Osteocyte (in vitro differentiated cells): ENCODE measurements at regions not wholly inside any gene's neighbourhood (a gene's known extent, or its start where the extent isn't known, plus 50 kb on each side); places are given as distances from the start of the nearest gene placed in this dataset.
A peak's percentile ranks its signal among the peaks of the same experiment; 100 is the strongest.
"Not testable (repeated sequence)": the region's sequence is repeated elsewhere in the genome, so short reads cannot be mapped to it uniquely, and the experiment has no call there.

Experiments used
- DNase-seq: peaks from one replicate; pipeline ENCODE4 v3.0.0; 2021; ENCODE audit warnings: mixed read lengths; ENCODE audit not compliant: unreplicated experiment; ENCODE audit errors: extremely low spot score
- H3K27ac Mint-ChIP-seq: one replicate; pipeline ENCODE4 v1.8.0; 2021; ENCODE audit warnings: mild to moderate bottlenecking, mixed read lengths; ENCODE audit not compliant: unreplicated experiment
- H3K27me3 Mint-ChIP-seq: one replicate; pipeline ENCODE4 v1.8.0; 2021; ENCODE audit warnings: mixed read lengths; ENCODE audit not compliant: unreplicated experiment
- H3K36me3 Mint-ChIP-seq: one replicate; pipeline ENCODE4 v1.8.0; 2021; ENCODE audit warnings: mixed read lengths; ENCODE audit not compliant: unreplicated experiment
- H3K4me1 Mint-ChIP-seq: one replicate; pipeline ENCODE4 v1.8.0; 2021; ENCODE audit warnings: mixed read lengths; ENCODE audit not compliant: unreplicated experiment
- H3K4me3 Mint-ChIP-seq: one replicate; pipeline ENCODE4 v1.8.0; 2021; ENCODE audit warnings: mild to moderate bottlenecking, moderate library complexity, mixed read lengths; ENCODE audit not compliant: unreplicated experiment
- H3K9me3 Mint-ChIP-seq: one replicate; pipeline ENCODE4 v1.8.0; 2021; ENCODE audit warnings: mixed read lengths; ENCODE audit not compliant: unreplicated experiment
- CTCF ChIP-seq: fragments of 200-600 bp; sonication (generic); IDR thresholded peaks from 2 replicates; pipeline ENCODE4 v1.5.0; 2021; ENCODE audit warnings: antibody characterized with exemption, mild to moderate bottlenecking, moderate library complexity

GRCh38 chr2:95722131-95722697 lies 130.4 kb downstream of the TRIM43 start:
- H3K36me3 Mint-ChIP-seq, result no peaks in the 10 kb centered on the region
- H3K27ac Mint-ChIP-seq, result no peak overlapping the region
- DNase-seq, result no peak
- peaks cover 20% of the 10 kb centered on the region for H3K27me3 Mint-ChIP-seq
- TF ChIP-seq CTCF, result no peak
- H3K4me1 Mint-ChIP-seq, result no peaks in the 10 kb centered on the region
- no peaks in the 10 kb centered on the region for H3K9me3 Mint-ChIP-seq
- no peak overlapping the region for H3K4me3 Mint-ChIP-seq

GRCh38 chr2:95723627-95724210 lies 131.9 kb downstream of the TRIM43 start:
- not testable (repeated sequence) for H3K9me3 Mint-ChIP-seq, H3K36me3 Mint-ChIP-seq, H3K4me1 Mint-ChIP-seq, DNase-seq, H3K4me3 Mint-ChIP-seq, H3K27ac Mint-ChIP-seq
- H3K27me3 Mint-ChIP-seq, result peaks cover 17% of the 10 kb centered on the region

DNA sequence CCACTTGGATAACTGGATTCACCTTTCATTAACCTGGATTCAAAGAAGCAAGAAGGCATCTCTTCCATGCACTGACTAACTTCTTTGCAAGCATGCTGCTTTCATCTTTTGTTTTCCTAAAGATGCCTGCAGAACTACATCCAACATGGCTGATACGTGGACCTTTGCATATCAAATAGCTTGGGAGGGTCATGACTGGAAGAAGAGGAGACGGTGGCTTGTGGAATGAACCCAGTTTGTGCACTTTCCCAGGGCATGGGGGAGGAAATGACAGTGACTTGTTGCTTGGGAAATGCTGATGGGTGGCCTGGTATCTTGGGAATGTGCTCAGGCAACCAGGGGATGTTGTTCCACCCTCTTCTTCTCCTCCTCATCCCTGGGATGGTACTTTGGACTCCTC lies 133.4 kb downstream of the TRIM43 start:
- H3K9me3 Mint-ChIP-seq, DNase-seq, H3K4me1 Mint-ChIP-seq, H3K36me3 Mint-ChIP-seq, H3K4me3 Mint-ChIP-seq, H3K27ac Mint-ChIP-seq: not testable (repeated sequence)
- peaks cover 17% of the 10 kb centered on the region for H3K27me3 Mint-ChIP-seq

DNA sequence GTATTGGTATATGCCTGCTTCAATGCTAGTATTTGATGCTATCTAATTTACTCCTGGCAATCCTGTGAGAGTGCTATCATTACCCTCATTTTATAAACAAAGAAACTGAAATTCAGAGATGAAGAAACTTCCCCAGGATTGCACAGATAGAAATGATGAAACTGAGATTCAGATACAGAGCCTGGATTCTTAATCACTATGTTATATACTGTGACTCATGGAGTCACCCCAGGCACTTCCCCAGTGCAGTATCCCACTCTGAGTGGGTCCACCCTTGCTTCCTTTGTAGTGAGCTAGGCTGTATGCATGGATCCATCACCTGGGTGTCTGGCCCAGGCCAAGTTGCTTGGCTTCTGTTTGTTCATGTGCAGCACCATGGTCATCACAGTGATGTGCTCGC lies 133.9 kb downstream of the TRIM43 start:
- not testable (repeated sequence) for H3K27ac Mint-ChIP-seq, H3K4me3 Mint-ChIP-seq, H3K4me1 Mint-ChIP-seq, DNase-seq, H3K36me3 Mint-ChIP-seq, H3K9me3 Mint-ChIP-seq
- peaks cover 17% of the 10 kb centered on the region for H3K27me3 Mint-ChIP-seq

DNA sequence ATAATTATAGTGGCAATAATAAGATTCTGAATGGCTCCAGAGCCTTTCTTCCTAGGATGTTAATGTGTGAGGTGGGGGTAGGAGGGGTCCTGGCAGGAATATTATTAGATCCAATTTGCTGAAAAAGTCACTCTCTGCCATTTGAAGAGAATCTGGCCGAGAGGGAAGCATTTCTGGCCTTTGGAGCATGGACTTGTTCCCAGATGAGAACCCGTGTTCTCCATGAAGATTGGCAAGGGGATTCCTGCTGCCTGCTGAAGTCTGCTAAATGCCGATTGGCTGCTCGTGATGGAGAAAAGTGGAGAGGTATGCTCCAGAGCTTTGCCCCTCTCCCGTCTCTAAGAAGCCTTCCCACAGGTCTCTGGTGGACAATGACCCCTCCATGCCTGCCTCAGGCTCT lies 135.6 kb downstream of the TRIM43 start:
- not testable (repeated sequence) for DNase-seq, H3K27ac Mint-ChIP-seq, H3K36me3 Mint-ChIP-seq, H3K4me3 Mint-ChIP-seq, H3K4me1 Mint-ChIP-seq, H3K9me3 Mint-ChIP-seq
- peaks cover 14% of the 10 kb centered on the region for H3K27me3 Mint-ChIP-seq

DNA sequence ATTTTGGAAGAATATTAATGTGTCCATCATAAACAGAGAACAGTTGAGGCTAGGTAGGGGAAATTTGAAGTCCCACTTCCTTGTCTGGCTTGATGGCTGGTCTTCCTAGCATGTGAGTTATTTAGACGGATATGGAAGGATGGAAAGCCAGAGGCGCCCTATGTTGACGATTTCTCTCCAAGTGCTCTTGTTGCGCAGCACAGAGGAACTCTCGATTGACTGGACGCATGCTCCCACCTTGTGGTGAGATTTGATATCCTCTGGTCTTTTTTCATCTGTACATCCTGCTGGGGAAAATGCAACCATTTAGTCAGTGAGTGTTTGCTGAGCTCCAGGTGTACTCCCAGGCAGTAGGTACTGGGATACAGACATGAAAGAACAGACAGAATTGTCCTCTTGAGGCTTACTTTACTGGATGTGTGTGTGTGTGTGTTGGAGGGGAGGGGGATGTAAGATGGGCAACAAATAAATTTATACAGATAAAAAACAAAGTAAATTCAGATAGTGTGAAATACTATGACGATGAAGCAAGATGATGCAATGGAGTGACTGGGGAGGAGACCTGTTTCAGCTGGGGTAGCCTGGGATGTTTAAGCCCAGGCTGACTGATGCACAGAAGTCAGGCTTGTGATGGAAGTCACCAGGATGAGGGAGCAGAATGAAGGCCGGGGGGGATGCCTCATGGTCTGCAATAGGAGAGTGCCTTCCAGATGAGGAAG lies 137.2 kb downstream of the TRIM43 start:
- Mint-ChIP-seq H3K36me3 (no peaks in the 10 kb centered on the region), H3K27ac (no peak overlapping the region), H3K27me3 (peaks cover 28% of the 10 kb centered on the region), H3K4me1 (no peaks in the 10 kb centered on the region), H3K4me3 (no peak overlapping the region), H3K9me3 (no peaks in the 10 kb centered on the region)
- peak; percentile 65 for TF ChIP-seq CTCF
- no peak for DNase-seq

DNA sequence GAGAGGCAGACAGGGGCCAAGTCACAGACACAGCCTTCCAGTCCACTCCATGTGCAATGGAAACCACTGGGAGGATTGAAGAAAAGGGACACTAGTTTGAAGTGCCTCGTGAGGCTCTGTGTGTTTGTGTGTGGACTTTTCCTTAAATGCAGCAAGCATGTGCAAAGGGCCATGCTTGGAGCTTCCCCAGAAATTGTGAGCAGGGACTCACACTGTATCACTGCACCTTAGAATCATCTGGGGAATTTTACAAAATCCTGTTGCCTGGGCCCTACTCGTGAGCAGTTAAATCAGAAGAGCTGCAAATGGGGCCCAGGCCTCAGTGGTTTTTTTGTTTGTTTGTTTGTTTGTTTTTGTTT lies 137.8 kb downstream of the TRIM43 start:
- H3K9me3 Mint-ChIP-seq, result no peaks in the 10 kb centered on the region
- no peak overlapping the region for H3K27ac Mint-ChIP-seq
- H3K27me3 Mint-ChIP-seq, result peaks cover 30% of the 10 kb centered on the region
- no peak for DNase-seq
- no peak overlapping the region for H3K4me3 Mint-ChIP-seq
- TF ChIP-seq CTCF, result no peak
- H3K4me1 Mint-ChIP-seq, result no peaks in the 10 kb centered on the region
- H3K36me3 Mint-ChIP-seq, result no peaks in the 10 kb centered on the region
